Mesenchymal stem cell (in vitro differentiated cells and primary cell): ENCODE measurements at regions not wholly inside any gene's neighbourhood (a gene's known extent, or its start where the extent isn't known, plus 50 kb on each side); places are given as distances from the start of the nearest gene placed in this dataset.

Experiments used
- DNase-seq: peaks from one replicate; pipeline ENCODE4 v3.0.0-alpha.2; 2013
- H2AFZ ChIP-seq: one replicate; pipeline ENCODE4 v1.6.1; 2013; ENCODE audit warnings: low read depth, mild to moderate bottlenecking, control low read depth, inconsistent platforms, low read length, moderate library complexity
- H2AK5ac ChIP-seq: 2 replicates; pipeline ENCODE4 v1.6.1; 2013; ENCODE audit warnings: low read length, moderate library complexity, mild to moderate bottlenecking, inconsistent platforms; ENCODE audit not compliant: severe bottlenecking
- H2BK120ac ChIP-seq: one replicate; pipeline ENCODE4 v1.6.1; 2013; ENCODE audit warnings: low read depth, mild to moderate bottlenecking, inconsistent platforms, low read length, moderate library complexity
- H2BK12ac ChIP-seq, 2 experiments: one replicate each; pipeline ENCODE4 v1.6.1; 2013; ENCODE audit warnings: inconsistent platforms in 2 of 2, low read length in 2 of 2, mild to moderate bottlenecking in 2 of 2, moderate library complexity in 2 of 2, control low read depth in 1 of 2
- H2BK15ac ChIP-seq: one replicate; pipeline ENCODE4 v1.6.1; 2013; ENCODE audit warnings: mild to moderate bottlenecking, low read depth, inconsistent platforms; ENCODE audit not compliant: poor library complexity, severe bottlenecking
- H2BK5ac ChIP-seq: 2 replicates; pipeline ENCODE4 v1.6.1; 2013; ENCODE audit warnings: low read depth, mild to moderate bottlenecking, low read length, control low read depth, inconsistent platforms; ENCODE audit not compliant: poor library complexity, severe bottlenecking
- H3K14ac ChIP-seq, 2 experiments: one replicate each; pipeline ENCODE4 v1.6.1; 2013; ENCODE audit warnings: inconsistent platforms in 2 of 2, low read length in 2 of 2, control low read depth in 1 of 2, mild to moderate bottlenecking in 1 of 2, moderate library complexity in 1 of 2
- H3K18ac ChIP-seq, 2 experiments: one replicate each; pipeline ENCODE4 v1.6.1; 2013; ENCODE audit warnings: inconsistent platforms in 2 of 2, low read length in 2 of 2, control low read depth in 1 of 2, low read depth in 1 of 2, mild to moderate bottlenecking in 1 of 2
- H3K23ac ChIP-seq, 2 experiments: one replicate each; pipeline ENCODE4 v1.6.1; 2013; ENCODE audit warnings: inconsistent platforms in 2 of 2, low read length in 2 of 2, mild to moderate bottlenecking in 2 of 2, moderate library complexity in 2 of 2, control low read depth in 1 of 2
- H3K27ac ChIP-seq: 2 replicates; pipeline ENCODE4 v1.5.1; 2013; ENCODE audit warnings: mild to moderate bottlenecking, moderate library complexity, low read length, control low read depth, inconsistent platforms; ENCODE audit not compliant: poor library complexity, severe bottlenecking
- H3K27me3 ChIP-seq, 2 experiments: 2 replicates each; pipeline versions ENCODE4 v1.6.1 to v1.7.0; 2013; ENCODE audit warnings: low read length in 2 of 2, mild to moderate bottlenecking in 2 of 2, moderate library complexity in 2 of 2, control low read depth in 1 of 2, inconsistent platforms in 1 of 2; ENCODE audit not compliant: control insufficient read depth in 1 of 2, insufficient read depth in 1 of 2
- H3K36me3 ChIP-seq, 2 experiments: 2 replicates each; pipeline versions ENCODE4 v1.6.1 to v1.7.0; 2013; ENCODE audit warnings: low read length in 2 of 2, control low read depth in 1 of 2, inconsistent platforms in 1 of 2, low read depth in 1 of 2, mild to moderate bottlenecking in 1 of 2; ENCODE audit not compliant: insufficient read depth in 2 of 2, control insufficient read depth in 1 of 2
- H3K4ac ChIP-seq, 2 experiments: one replicate each; pipeline ENCODE4 v1.6.1; 2013; ENCODE audit warnings: inconsistent platforms in 2 of 2, low read length in 2 of 2, mild to moderate bottlenecking in 2 of 2, moderate library complexity in 2 of 2, control low read depth in 1 of 2, low read depth in 1 of 2
- H3K4me1 ChIP-seq: 2 replicates; pipeline ENCODE4 v1.6.1; 2013; ENCODE audit warnings: low read depth, low read length, control low read depth; ENCODE audit not compliant: control insufficient read depth, insufficient read depth
- H3K4me2 ChIP-seq: 2 replicates; pipeline ENCODE4 v1.6.1; 2013; ENCODE audit warnings: low read length, mild to moderate bottlenecking, inconsistent platforms; ENCODE audit not compliant: poor library complexity, severe bottlenecking
- H3K4me3 ChIP-seq, 2 experiments: 2 replicates each; pipeline versions ENCODE4 v1.5.1 to v1.7.0; 2013; ENCODE audit warnings: low read length in 2 of 2, mild to moderate bottlenecking in 2 of 2, control low read depth in 1 of 2, low read depth in 1 of 2; ENCODE audit not compliant: insufficient read depth in 1 of 2
- H3K79me1 ChIP-seq: replicated peaks from 2 replicates; pipeline ENCODE4 v1.6.1; 2013; ENCODE audit warnings: mild to moderate bottlenecking, control low read depth, low read length, inconsistent platforms; ENCODE audit not compliant: poor library complexity, severe bottlenecking
- H3K9ac ChIP-seq: 2 replicates; pipeline ENCODE4 v1.7.0; 2013; ENCODE audit warnings: mild to moderate bottlenecking, low read length, moderate library complexity
- H3K9me3 ChIP-seq: 2 replicates; pipeline ENCODE4 v1.7.0; 2013; ENCODE audit warnings: mild to moderate bottlenecking, low read length; ENCODE audit not compliant: control insufficient read depth
- H4K8ac ChIP-seq: one replicate; pipeline ENCODE4 v1.6.1; 2013; ENCODE audit warnings: inconsistent platforms, mild to moderate bottlenecking, low read length, moderate library complexity
- H4K91ac ChIP-seq: one replicate; pipeline ENCODE4 v1.6.1; 2013; ENCODE audit warnings: mild to moderate bottlenecking, low read length, inconsistent platforms
- WGBS: methylation state at CpG from one replicate; pipeline ENCODE4 v1.1.7; 2013; ENCODE audit warnings: mixed read lengths; 5-methylcytosine and 5-hydroxymethylcytosine counted together

DNA sequence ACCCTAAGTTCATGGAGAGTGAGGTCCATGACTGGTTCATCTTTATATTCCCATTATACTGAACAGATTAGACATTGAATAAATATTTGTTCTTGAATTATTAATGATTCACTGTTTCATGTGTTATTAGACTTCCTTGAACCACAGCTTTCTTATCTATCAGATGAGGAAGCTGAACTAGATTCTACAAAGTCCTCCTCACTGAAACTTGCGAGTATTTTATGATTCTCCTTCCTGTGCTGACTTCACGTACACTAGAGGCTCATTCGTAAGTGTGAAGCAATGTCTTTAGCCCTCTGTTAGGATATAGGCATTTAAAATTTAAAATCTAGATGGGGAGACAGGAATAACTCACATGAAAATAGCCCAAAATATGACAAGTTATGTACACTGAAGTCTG is 95.6 kb upstream of the IRF2BP2 start:
- no peak overlapping the region for H3K9ac ChIP-seq
- H3K27ac ChIP-seq = no peak overlapping the region
- no peak overlapping the region for H3K14ac ChIP-seq
- H4K91ac ChIP-seq = no peak overlapping the region
- H4K8ac ChIP-seq = no peak overlapping the region
- no peak overlapping the region for H2BK5ac ChIP-seq
- H3K4me1 ChIP-seq = peaks cover 1% of the 10 kb centered on the region
- H3K4me2 ChIP-seq = no peak overlapping the region
- no peak overlapping the region for H3K4me3 ChIP-seq
- H3K23ac ChIP-seq = no peak overlapping the region
- no peak overlapping the region for H2BK120ac ChIP-seq
- no peak overlapping the region for H3K18ac ChIP-seq
- no peaks in the 10 kb centered on the region for H3K36me3 ChIP-seq
- no peaks in the 10 kb centered on the region for H3K9me3 ChIP-seq
- H2BK15ac ChIP-seq = no peak overlapping the region
- H2AFZ ChIP-seq = no peak overlapping the region
- H2AK5ac ChIP-seq = no peak overlapping the region
- no peak overlapping the region for H2BK12ac ChIP-seq
- 90% methylated on average over 2 of the region's 3 CpGs for WGBS
- no peak for DNase-seq
- no peaks in the 10 kb centered on the region for H3K27me3 ChIP-seq
- no peaks in the 10 kb centered on the region for H3K79me1 ChIP-seq
- no peak overlapping the region for H3K4ac ChIP-seq

DNA sequence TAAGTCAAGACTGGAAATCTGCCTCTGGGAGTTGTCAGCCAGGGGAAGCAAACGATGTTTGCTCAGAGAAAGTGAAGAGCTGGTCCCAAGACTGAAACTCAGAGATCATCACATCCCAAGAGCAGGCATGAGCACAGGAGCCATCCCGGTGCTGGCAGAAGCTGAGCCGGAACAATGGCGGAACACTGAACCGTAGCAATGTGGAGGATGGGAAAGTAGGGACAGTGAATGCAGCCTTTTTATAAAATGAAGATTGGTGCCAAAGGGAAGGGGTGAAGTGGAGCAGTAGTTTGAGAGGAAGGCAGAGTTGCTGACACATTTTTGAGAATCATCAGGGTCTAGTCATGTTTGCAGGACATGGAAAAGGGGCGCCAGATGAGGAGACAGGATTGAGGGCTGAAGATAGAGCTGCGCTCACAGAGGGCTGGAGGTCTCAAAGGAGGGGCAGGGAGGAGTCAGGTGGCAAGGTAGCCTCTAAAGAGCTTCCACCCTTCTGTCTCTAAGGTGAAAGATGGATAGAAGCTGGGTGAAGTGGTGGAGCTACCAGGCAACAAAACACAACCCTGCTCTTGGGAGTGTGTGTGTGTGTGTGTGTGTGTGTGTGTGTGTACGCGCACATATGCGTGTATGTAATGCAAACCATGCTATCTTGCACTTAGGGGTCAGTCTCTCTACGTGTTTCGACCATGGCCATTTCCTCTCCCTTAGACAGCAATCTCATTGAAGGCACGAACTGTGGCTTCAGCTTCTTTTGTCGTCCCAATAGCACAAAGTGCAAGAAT is 94.3 kb upstream of the IRF2BP2 start:
- Histone ChIP-seq H3K4me3 (no peak overlapping the region), H3K36me3 (no peaks in the 10 kb centered on the region), H3K4me1 (peaks cover 10% of the 10 kb centered on the region), H4K8ac (no peak overlapping the region), H2AK5ac (no peak overlapping the region), H3K14ac (no peak overlapping the region), H2AFZ (no peak overlapping the region), H2BK12ac (no peak overlapping the region), H3K4me2 (no peak overlapping the region), H3K9me3 (no peaks in the 10 kb centered on the region), H2BK15ac (no peak overlapping the region), H3K27me3 (no peaks in the 10 kb centered on the region), H3K79me1 (no peaks in the 10 kb centered on the region), H3K18ac (no peak overlapping the region), H3K4ac (no peak overlapping the region), H3K23ac (peak overlapping the region in 1 of 2 experiments; percentile 27), H4K91ac (no peak overlapping the region), H3K27ac (no peak overlapping the region), H2BK5ac (no peak overlapping the region), H2BK120ac (no peak overlapping the region), H3K9ac (no peak overlapping the region)
- no peak for DNase-seq
- WGBS = 96% methylated on average over 14 of the region's 14 CpGs

DNA sequence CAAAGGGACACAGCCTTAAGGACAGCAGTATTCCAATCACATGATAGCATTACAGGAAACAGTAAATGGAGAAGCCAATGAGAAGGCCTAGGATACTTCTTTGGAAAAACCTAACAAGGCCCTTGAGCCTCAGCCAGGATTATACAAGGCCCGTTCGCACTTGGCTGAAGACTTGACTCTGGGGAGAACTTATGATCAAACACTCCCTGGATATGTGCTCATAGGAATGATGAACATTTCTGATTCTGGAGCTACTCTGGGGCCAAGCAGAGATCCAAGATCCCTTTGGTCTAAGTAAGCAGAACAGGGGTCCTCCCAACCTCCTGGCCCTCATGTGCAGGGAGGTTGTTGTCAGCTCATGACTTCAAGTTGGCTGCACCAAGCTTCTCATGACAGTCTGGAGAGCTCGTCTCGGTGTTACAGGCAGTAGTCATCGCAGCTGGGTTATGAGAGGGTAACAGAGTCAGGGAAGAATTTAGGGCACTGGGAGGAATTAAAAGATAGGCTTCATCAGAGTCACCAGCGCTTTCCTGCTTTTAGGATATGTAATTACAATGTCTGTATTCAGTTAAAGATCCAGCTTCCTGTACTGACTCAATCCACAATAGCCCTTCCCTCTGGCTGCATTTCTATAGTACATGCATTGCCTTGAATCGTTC is 92.5 kb upstream of the IRF2BP2 start:
- Histone ChIP-seq H3K27me3 (no peaks in the 10 kb centered on the region), H3K4me1 (peaks cover 10% of the 10 kb centered on the region), H3K9me3 (no peaks in the 10 kb centered on the region), H3K18ac (peak overlapping the region in 1 of 2 experiments; percentile 28), H2BK120ac (no peak overlapping the region), H3K4me3 (peak overlapping the region in 1 of 2 experiments; percentile 7), H3K9ac (peak overlapping the region; percentile 69), H4K91ac (no peak overlapping the region), H3K4me2 (no peak overlapping the region), H3K14ac (no peak overlapping the region), H2BK5ac (no peak overlapping the region), H4K8ac (no peak overlapping the region), H3K79me1 (no peaks in the 10 kb centered on the region), H3K23ac (no peak overlapping the region), H3K4ac (no peak overlapping the region), H2BK12ac (peak overlapping the region in 1 of 2 experiments; percentile 21), H2AK5ac (no peak overlapping the region), H3K27ac (no peak overlapping the region), H3K36me3 (no peaks in the 10 kb centered on the region), H2BK15ac (no peak overlapping the region), H2AFZ (no peak overlapping the region)
- WGBS = 94% methylated on average over 7 of the region's 7 CpGs
- DNase-seq = no peak

DNA sequence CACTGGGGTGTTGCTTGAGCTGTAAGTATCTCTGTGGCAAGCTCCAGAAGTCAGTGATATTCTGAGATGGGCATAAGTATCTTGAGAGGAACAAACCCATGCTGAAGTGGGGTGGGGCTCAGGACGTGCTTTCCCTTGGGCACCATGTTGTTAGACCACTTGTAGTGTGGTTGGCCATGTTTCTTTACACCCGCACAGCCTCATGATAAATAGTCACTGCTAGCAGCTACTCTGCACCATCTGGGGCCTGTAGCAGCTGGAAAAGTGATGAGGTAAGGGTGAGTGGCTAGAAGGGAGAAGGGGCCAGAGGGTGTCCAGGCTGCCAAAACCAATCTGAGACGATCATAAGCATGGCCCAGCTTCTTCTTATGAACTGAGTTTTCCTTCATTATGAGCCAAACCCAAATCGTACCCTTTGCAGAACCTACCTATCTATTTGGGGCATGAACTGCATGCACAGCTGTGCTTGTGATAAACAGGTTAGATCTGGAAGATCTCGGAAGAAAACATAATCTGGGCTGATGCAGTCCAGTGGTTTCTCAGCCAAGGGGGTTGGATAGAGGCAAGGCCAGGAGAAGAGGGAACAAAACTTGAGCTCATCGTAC is 91.9 kb upstream of the IRF2BP2 start:
- H3K4me1 ChIP-seq = peaks cover 10% of the 10 kb centered on the region
- H3K27ac ChIP-seq = no peak overlapping the region
- peak overlapping the region; percentile 71 to 72 for H2BK12ac ChIP-seq
- 90% methylated on average over 4 of the region's 6 CpGs for WGBS
- no peak overlapping the region for H4K8ac ChIP-seq
- peak overlapping the region in 1 of 2 experiments; percentile 51 for H3K14ac ChIP-seq
- H3K23ac ChIP-seq = peak overlapping the region in 1 of 2 experiments; percentile 35
- no peak overlapping the region for H2AFZ ChIP-seq
- peak overlapping the region; percentile 69 for H3K9ac ChIP-seq
- H3K4me3 ChIP-seq = peak overlapping the region in 1 of 2 experiments; percentile 7
- no peak overlapping the region for H3K4ac ChIP-seq
- no peak for DNase-seq
- no peak overlapping the region for H4K91ac ChIP-seq
- no peak overlapping the region for H2AK5ac ChIP-seq
- H3K9me3 ChIP-seq = no peaks in the 10 kb centered on the region
- H3K36me3 ChIP-seq = no peaks in the 10 kb centered on the region
- H2BK15ac ChIP-seq = no peak overlapping the region
- H3K4me2 ChIP-seq = no peak overlapping the region
- no peaks in the 10 kb centered on the region for H3K27me3 ChIP-seq
- H2BK5ac ChIP-seq = no peak overlapping the region
- H3K79me1 ChIP-seq = no peaks in the 10 kb centered on the region
- H3K18ac ChIP-seq = peak overlapping the region; percentile 53 to 76
- no peak overlapping the region for H2BK120ac ChIP-seq
